ENCODE measurements at regions not wholly inside any gene's neighbourhood (a gene's known extent, or its start where the extent isn't known, plus 50 kb on each side); places are given as distances from the start of the nearest gene placed in this dataset.

- POLR2A ChIA-PET (ENCODE audit: unreplicated experiment): no interaction called here
Observed at GRCh38 chr11:30683176-30683575, 97.0 kb upstream of the MPPED2 start.

GRCh38 chr11:30666817-30667216 lies 80.7 kb upstream of the MPPED2 start:
- no peaks in the 10 kb centered on the region; the same call in 1 of the 2 replicates for H3K9me3 ChIP-seq (ENCODE audit: low read length)
- H3K36me3 ChIP-seq (ENCODE audit: low read depth, low read length): no peaks in the 10 kb centered on the region
- H3K4me3 ChIP-seq (ENCODE audit: low read length): no peak overlapping the region
- CTCF ChIA-PET: no interaction called here
- H3K79me2 ChIP-seq (ENCODE audit: low read length): no peaks in the 10 kb centered on the region
- no peaks in the 10 kb centered on the region for H4K20me1 ChIP-seq (ENCODE audit: low read length)
- no peak overlapping the region for H2AFZ ChIP-seq (ENCODE audit: low read length)
- no peak for ATAC-seq
- intact Hi-C loops (cut with micrococcal nuclease): no loop called here
- POLR2A ChIA-PET (ENCODE audit: unreplicated experiment): no interaction called here
- no TSS peak for BruUV-seq (replicated peaks)
- no peaks in the 10 kb centered on the region for H3K4me1 ChIP-seq (ENCODE audit: insufficient read depth, low read length)
- TF ChIP-seq EZH2 (IDR thresholded peaks at IDR 0.05; ENCODE audit: low read length, unreplicated experiment) (no peak), EZH2phosphoT487 (IDR thresholded peaks at IDR 0.05; ENCODE audit: borderline replicate concordance, low read length) (no peak), CTCF (conservative IDR thresholded peaks at IDR 0.05; ENCODE audit: low read depth, low read length) (no peak)
- DNase-seq: no peak
- H3K4me2 ChIP-seq (ENCODE audit: low read length): no peak overlapping the region
- no peaks in the 10 kb centered on the region for H3K9me2 ChIP-seq (replicated peaks; ENCODE audit: low read length)
- H3K27ac ChIP-seq (ENCODE audit: low read length): no peak overlapping the region
- no peaks in the 10 kb centered on the region for H3K27me3 ChIP-seq (ENCODE audit: low read length)
- H3F3A ChIP-seq (ENCODE audit: low read length, unreplicated experiment): no peaks in the 10 kb centered on the region
- no peak overlapping the region for H3K9ac ChIP-seq (ENCODE audit: low read length)

More at GRCh38 chr11:30683176-30683575, 97.0 kb upstream of the MPPED2 start:
- Histone ChIP-seq H2AFZ (ENCODE audit: low read length) (no peak overlapping the region), H3K36me3 (ENCODE audit: low read depth, low read length) (no peaks in the 10 kb centered on the region), H3K27me3 (ENCODE audit: low read length) (no peaks in the 10 kb centered on the region), H3F3A (ENCODE audit: low read length, unreplicated experiment) (no peaks in the 10 kb centered on the region), H3K9me3 (ENCODE audit: low read length) (peaks cover 3% of the 10 kb centered on the region; the same call in 1 of the 2 replicates), H3K4me1 (ENCODE audit: insufficient read depth, low read length) (no peaks in the 10 kb centered on the region), H3K79me2 (ENCODE audit: low read length) (no peaks in the 10 kb centered on the region), H3K4me2 (ENCODE audit: low read length) (no peak overlapping the region), H3K9me2 (replicated peaks; ENCODE audit: low read length) (no peaks in the 10 kb centered on the region), H3K9ac (ENCODE audit: low read length) (no peak overlapping the region), H4K20me1 (ENCODE audit: low read length) (no peaks in the 10 kb centered on the region), H3K4me3 (ENCODE audit: low read length) (no peak overlapping the region), H3K27ac (ENCODE audit: low read length) (no peak overlapping the region)
- DNase-seq (no peak), ATAC-seq (no peak)
- TF ChIP-seq EZH2 (IDR thresholded peaks at IDR 0.05; ENCODE audit: low read length, unreplicated experiment) (no peak), EZH2phosphoT487 (IDR thresholded peaks at IDR 0.05; ENCODE audit: borderline replicate concordance, low read length) (no peak), CTCF (conservative IDR thresholded peaks at IDR 0.05; ENCODE audit: low read depth, low read length) (no peak)
- no TSS peak for BruUV-seq (replicated peaks)
- intact Hi-C loops (cut with micrococcal nuclease): no loop called here
- CTCF ChIA-PET: no interaction called here

- Histone ChIP-seq H2AFZ (ENCODE audit: low read length) (no peak overlapping the region), H3K27me3 (ENCODE audit: low read length) (no peaks in the 10 kb centered on the region), H3K36me3 (ENCODE audit: low read depth, low read length) (no peaks in the 10 kb centered on the region), H3K4me3 (ENCODE audit: low read length) (no peak overlapping the region), H3K27ac (ENCODE audit: low read length) (no peak overlapping the region), H3K9ac (ENCODE audit: low read length) (no peak overlapping the region), H3F3A (ENCODE audit: low read length, unreplicated experiment) (no peaks in the 10 kb centered on the region), H3K9me3 (ENCODE audit: low read length) (no peaks in the 10 kb centered on the region; the same call in 1 of the 2 replicates), H3K9me2 (replicated peaks; ENCODE audit: low read length) (no peaks in the 10 kb centered on the region), H4K20me1 (ENCODE audit: low read length) (no peaks in the 10 kb centered on the region), H3K4me1 (ENCODE audit: insufficient read depth, low read length) (no peaks in the 10 kb centered on the region), H3K4me2 (ENCODE audit: low read length) (no peak overlapping the region), H3K79me2 (ENCODE audit: low read length) (no peaks in the 10 kb centered on the region)
- DNase-seq (no peak), ATAC-seq (no peak)
- CTCF ChIA-PET: no interaction called here
- intact Hi-C loops (cut with micrococcal nuclease): no loop called here
- no TSS peak for BruUV-seq (replicated peaks)
- no peak for TF ChIP-seq CTCF (conservative IDR thresholded peaks at IDR 0.05; ENCODE audit: low read depth, low read length)
- TF ChIP-seq EZH2 (IDR thresholded peaks at IDR 0.05; ENCODE audit: low read length, unreplicated experiment): no peak
- no peak for TF ChIP-seq EZH2phosphoT487 (IDR thresholded peaks at IDR 0.05; ENCODE audit: borderline replicate concordance, low read length)
- POLR2A ChIA-PET (ENCODE audit: unreplicated experiment): no interaction called here
Observed at GRCh38 chr11:30665067-30665466, 78.9 kb upstream of the MPPED2 start.

Data from PC-3 (cell line).